Kasumi-1 (cell line): ENCODE measurements at regions not wholly inside any gene's neighbourhood (a gene's known extent, or its start where the extent isn't known, plus 50 kb on each side); places are given as distances from the start of the nearest gene placed in this dataset.

Experiments
- DNase-seq, 2 experiments: peaks; one replicate each; lab custom pipeline; 2025; lab: John Stamatoyannopoulos, UW

- no peak for DNase-seq
Observed at GRCh38 chr2:196249171-196249570, 77.8 kb upstream of the STK17B start.

DNA sequence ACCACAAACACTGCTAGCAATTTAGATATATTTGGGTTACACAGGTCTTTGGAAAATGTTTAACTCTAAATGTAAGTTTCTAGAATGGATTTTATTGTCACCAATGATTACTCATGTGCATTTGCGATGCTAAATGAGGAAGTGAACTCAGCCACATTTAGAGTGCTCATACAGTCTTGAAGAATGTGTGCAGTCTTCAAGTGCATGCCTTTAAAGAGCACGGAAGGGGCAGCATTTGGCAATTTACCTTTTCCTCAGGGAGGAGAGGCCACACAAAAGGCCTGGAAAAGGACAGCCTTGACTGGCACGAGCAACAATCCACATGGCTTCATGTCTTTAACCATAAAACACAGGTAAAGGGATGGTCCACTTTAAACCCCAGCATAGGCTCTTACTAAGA is 78.5 kb upstream of the STK17B start:
- peak; percentile 84 to 88 for DNase-seq

DNA sequence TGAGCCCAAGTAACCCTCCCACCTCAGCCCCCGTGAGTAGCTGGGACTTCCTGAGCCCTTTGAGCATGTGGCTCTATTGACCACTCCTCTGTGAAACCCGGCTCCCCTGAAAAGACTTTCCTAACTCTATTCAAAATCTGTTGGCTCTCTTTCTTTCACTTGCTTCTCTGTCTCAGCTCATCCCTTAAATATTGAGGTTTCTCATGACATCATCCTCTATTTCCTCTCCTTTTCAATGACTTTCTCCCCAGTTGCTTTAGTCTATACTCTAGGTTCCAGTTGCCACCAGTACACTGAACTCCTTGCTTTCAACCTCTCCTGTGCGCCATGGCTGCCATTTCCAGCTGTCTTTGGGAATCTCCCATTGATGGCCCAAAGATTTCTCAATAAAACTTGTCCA is 79.8 kb upstream of the STK17B start:
- DNase-seq, result no peak

GRCh38 chr2:196252408-196253115 is 81.2 kb upstream of the STK17B start:
- no peak for DNase-seq

GRCh38 chr2:196253116-196253480 is 81.7 kb upstream of the STK17B start:
- no peak for DNase-seq

DNA sequence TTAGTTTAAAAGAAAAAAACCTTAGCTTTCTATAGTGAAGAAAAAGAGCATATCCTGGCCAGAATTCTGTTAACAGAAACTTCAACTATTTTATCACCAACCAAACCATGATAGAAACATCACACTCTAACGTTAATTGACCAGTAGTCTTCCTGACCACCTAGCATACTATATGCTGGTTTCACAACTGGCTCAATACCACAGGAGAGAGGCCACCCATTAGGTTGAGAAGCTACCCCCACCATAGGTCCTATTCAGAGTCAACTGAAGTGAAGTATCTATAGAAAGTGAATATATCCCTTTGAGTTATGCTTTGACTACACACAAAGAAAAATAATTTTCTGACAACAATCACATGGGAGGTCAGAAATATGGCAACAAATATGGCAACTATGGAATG is 85.2 kb upstream of the STK17B start:
- no peak for DNase-seq

DNA sequence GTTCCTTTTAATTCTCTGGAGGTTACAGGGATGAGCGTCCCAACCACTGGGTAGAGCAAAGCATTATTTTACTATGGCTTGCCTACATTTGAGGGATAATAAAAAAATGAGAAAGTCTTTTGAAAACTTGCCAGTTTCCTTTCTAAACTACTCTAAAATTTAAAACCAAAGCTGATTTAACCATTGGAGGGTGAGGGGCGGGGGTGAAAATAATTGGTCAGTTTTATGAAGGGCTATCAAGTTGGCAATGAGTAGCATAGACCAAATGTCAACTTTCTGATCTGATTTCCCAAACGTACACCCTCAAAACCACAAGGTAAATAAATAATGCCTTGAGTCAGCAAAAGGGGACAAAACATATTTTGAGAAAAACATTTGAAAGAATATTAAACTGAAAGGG is 85.7 kb upstream of the STK17B start:
- no peak for DNase-seq

- DNase-seq, result no peak
Observed at GRCh38 chr2:196258407-196258806, 87.0 kb upstream of the STK17B start.

DNA sequence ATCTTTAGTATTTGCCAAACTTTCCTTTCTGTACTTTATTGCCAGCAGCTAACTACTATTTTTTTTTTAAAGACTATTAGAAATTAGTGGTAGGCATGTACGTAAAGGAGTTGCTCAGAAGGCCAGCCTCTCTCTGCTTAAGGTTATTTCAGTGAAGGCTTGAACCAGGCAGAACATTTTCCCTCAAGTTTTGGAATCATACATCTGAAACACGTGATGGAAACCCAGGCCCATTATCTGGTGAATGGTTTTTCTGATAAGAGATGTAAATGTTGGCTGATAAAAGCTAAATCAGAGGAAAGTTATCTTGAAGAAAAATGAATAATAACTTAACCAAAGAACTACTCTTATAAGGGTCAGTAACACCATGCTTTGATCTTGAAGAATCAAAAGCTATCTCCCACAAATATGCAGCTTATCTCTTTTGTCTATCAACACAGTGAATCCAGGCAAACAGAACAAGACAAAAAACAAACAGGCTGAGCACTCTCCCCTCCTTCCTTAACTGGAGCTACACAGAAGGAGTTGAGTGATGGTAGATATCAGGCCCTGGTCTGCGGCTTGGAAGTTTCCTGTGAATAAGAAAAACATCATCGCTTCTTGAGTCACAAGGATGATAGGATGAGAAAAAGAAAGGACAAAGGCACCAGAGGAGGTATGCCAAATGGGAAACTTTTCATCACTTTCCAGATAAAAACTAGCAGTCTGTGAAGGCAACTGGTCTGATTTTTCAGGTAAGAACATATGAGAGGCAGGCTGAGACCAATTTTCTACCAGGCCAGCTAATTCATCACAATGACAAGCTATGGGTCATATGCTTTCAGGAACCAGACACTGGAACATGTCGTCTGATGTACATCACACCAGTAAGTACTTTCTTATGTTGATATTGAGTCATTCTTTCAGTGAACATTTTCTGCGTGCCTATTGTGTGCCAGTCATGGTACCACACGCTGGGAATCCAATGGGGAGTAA is 88.4 kb upstream of the STK17B start:
- DNase-seq, result no peak

GRCh38 chr2:196260546-196260945 is 89.2 kb upstream of the STK17B start:
- DNase-seq, result no peak

GRCh38 chr2:196262606-196263005 is 91.2 kb upstream of the STK17B start:
- no peak for DNase-seq

- peak; percentile 98 for DNase-seq
Observed at GRCh38 chr2:196263181-196263747, 91.9 kb upstream of the STK17B start.

DNA sequence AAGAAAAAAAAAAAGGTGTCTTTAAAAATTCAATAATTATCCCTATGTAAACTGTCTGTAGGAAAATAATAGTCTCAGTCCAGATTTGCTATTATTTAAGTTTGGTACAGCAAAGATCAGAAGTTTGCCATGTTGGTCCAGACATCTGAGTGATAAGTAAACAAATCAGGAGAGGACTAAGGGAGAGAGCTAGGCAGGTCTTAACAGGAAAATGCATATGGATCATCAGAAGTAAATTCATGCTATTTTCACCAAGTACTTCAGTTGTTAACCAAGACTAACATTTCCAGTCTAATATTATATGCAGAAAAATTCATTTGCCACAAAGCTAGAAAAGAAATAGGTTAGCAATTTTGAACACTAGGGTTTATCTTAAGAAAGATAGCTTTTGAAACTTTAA is 95.0 kb upstream of the STK17B start:
- no peak for DNase-seq

- DNase-seq, result peak in 1 of 2 experiments; percentile 19
Observed at GRCh38 chr2:196266855-196267254, 95.5 kb upstream of the STK17B start.

DNA sequence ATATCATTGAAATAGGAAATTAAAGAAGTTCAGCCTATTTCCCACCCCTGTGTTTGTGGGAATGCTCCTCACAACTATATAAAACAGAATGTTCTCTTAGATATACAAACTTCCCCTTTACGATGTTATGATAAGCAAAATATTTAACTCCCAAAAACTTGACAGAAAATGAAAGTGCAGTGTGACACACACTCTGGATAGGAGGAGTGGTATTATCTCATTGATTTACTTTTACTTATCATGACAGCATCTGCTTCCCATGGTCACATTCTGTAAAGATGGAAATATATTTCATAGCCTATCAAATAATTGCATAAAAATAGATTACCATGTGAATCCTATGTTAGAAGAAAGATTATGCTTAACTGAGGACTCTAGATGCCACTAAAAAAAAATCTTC is 96.6 kb upstream of the STK17B start:
- DNase-seq, result peak; percentile 38 to 44

DNA sequence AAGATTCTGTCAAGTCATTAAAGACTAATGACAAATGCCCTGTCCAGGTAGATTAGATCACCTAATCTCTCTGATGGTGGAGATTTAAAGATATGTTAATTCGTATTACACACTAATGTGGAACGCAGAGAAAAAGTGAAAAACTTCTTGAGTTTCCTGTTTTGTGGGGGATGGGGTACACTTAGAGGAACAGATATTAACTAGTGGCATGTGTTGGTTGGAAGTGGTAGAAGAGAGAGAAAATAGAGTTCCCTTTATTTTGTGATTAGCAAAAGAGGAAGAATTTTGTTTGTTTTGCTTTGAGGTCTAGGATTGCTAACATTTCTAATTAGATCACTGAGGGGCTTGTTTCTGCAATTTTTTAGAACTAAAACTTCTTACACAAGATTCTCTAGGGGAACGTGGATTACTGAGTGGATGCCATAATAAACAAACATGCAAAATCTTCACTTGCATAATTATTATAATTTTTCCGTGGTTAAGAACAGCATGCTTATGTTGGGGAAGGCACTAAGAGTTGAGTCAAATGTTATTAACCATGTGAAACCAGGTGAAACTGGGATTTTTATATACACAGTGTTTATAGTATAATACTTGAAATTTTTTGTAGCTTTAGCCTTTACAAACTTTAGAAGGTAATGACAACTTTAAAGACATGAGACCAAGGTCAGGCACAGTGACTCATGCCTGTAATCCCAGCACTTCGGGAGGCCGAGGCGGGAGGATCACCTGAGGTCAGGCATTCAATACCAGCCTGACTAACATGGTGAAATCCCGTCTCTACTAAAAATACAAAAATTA is 97.4 kb upstream of the STK17B start:
- peak; percentile 60 to 72 for DNase-seq

GRCh38 chr2:196271795-196272194 is 100.4 kb upstream of the STK17B start:
- DNase-seq, result no peak

- DNase-seq, result peak; percentile 8 to 23
Observed at GRCh38 chr2:196274387-196274809, 103.0 kb upstream of the STK17B start.

- DNase-seq, result no peak
Observed at GRCh38 chr2:196275646-196276352, 104.4 kb upstream of the STK17B start.

GRCh38 chr2:196276421-196276820 is 105.0 kb upstream of the STK17B start:
- DNase-seq, result no peak

- DNase-seq, result peak; percentile 86 to 96
Observed at GRCh38 chr2:196277002-196277401, 105.6 kb upstream of the STK17B start.
